Activated CD8-positive, alpha-beta memory T cell treated with anti-CD3 and anti-CD28 coated beads, Interleukin-2, amount 50 U/mL, for 48 hours (primary cell): ENCODE measurements at regions not wholly inside any gene's neighbourhood (a gene's known extent, or its start where the extent isn't known, plus 50 kb on each side); places are given as distances from the start of the nearest gene placed in this dataset.

Experiments used
- DNase-seq: peaks from one replicate; pipeline ENCODE4 v3.0.0-alpha.2; 2020

- no peak for DNase-seq
Observed at GRCh38 chr6:1144842-1145767, 166.8 kb upstream of the FOXQ1 start.

GRCh38 chr6:1143655-1144054 lies 168.2 kb upstream of the FOXQ1 start:
- DNase-seq: no peak

- no peak for DNase-seq
Observed at GRCh38 chr6:1139155-1139890, 172.6 kb upstream of the FOXQ1 start.

DNA sequence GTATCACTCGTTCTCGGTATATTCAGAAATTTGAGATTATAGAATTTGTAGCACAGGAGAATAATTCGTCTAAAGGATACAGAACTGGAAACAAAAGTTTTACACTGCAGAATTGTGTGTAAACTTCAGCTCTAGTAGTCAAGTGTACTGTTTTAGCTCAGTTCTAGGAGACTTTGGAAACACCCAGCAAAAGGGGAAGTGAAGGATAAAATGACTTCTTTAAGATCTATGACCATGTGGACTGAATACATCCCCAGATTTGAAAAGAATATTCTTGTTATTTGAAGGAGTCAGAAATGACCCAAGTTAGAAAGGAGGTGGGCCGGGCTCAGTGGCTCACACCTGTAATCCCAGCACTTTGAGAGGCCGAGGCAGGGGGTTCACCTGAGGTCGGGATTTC lies 174.0 kb upstream of the FOXQ1 start:
- no peak for DNase-seq

GRCh38 chr6:1136827-1137226 lies 175.1 kb upstream of the FOXQ1 start:
- DNase-seq: no peak

GRCh38 chr6:1136415-1136774 lies 175.5 kb upstream of the FOXQ1 start:
- DNase-seq: no peak

DNA sequence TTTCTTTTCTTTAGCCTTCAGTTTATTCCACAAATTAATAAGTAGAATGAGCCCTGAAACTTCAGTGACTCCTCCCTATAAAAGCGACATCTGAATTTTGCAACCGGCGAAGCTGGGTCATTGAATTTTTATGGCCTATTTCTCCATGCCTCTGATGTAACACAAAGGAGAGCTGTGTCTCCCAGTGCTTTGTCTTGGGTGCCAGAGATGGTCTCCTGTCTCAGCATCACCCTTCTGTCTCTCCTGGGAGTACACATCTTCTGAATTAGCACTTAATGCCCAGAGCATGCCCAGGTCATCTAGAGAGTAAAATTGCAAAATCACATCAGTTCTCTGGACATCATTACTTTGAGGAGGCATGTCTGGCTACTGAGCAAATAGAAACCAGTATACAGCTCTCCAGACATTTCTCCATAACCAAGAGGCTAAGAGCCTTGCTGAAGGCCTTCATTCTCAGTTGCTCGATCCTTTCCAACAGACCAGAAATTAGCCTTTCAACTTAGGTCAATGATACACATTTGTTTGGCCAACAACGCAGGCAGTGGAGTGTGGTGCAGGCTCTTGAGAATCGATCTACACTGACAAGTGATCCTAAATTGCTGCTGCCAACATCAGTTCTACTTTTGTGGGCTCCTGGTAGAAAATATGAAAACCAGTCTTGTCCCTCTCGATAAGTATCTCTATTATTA lies 176.0 kb upstream of the FOXQ1 start:
- no peak for DNase-seq

GRCh38 chr6:1131285-1132079 lies 180.4 kb upstream of the FOXQ1 start:
- no peak for DNase-seq

- no peak for DNase-seq
Observed at GRCh38 chr6:1130709-1131108, 181.2 kb upstream of the FOXQ1 start.

DNA sequence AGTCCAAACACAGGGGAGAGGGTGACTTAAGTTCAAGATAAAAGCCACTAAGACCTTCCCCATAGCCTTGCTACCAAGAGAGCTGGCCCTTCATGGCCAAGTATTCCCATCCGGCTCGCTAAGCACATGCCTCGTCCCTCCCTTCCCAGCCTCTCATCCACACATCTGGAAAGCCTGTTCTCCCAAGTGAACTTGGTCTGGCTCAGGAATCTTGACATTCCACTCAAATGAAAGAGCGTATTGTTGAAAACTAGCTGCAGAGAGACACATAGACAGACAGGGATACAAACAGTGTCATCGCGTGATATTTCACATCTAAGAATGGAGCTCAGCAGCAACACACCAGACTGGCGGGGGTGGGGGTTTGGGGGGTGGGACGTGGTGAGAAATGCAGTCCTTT lies 182.8 kb upstream of the FOXQ1 start:
- DNase-seq: no peak

DNA sequence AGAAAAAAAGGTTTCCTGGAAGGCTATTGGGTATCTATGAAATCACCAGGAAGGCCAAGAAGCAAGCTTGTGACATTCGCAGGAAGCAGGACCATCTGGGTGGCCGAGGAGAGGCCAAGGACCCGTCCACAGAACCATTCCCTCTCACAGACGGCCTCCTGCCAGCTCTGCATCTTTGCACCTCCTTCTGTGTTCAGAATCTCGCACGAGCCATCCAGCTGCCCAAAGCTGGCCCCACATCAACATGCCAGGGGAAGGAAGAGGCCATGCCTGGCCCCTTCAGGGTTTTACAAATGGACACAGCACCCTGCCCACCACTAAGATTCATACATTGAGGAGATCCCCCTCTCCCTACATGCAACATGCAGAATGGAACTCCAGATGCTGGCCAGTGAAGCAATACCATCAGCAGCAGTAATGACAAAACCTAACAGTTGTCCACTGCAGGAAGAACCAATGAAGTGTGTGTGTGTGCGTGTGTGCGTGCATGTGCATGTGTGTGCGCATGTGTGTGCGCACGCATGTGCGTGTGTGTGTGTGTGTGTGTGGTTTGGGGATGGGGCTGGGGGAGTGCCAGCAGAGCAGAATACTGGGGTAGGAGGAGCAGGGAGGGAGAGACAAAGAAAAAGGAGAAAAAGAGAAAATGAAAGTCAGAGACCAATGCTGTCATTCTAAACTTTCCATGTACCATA lies 184.2 kb upstream of the FOXQ1 start:
- no peak for DNase-seq

- DNase-seq: no peak
Observed at GRCh38 chr6:1127129-1127528, 184.8 kb upstream of the FOXQ1 start.

DNA sequence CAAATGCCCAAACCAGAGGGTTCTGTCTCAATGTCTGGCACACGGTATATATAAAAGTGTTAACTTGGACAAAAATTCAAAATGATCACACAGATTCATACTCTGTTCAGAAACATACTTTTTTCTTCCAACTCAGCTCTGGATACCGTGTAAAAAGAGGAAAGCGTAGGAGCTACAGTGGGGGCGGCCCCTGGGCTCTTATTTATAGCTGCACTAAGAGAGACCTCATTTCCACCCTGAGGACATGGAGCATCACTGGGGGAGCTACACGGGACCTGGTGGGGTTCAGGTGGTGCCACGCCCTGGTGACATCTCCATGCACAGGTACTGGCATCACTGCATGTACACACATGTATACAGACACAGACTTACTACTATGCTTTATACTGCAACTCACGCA lies 185.9 kb upstream of the FOXQ1 start:
- no peak for DNase-seq

DNA sequence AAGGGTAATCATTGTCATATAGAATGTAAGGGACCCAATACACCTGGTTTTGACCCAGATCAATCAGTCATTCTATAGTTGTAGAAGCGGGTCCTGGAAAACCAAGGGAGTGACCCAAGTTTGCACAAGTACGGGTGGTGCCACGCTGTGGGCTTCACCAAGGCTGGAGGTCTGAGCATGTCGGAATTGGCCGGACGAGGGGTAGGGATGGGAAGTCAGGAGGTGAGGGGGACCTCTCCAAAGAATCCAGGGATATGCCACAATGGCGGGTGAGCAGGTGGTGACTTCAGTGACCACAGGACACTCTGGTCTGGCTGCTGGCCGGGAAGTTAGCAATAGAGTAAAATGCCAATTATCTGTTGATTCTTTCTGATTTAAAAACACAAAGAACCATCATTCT lies 186.6 kb upstream of the FOXQ1 start:
- DNase-seq: no peak

- DNase-seq: no peak
Observed at GRCh38 chr6:1124885-1125284, 187.0 kb upstream of the FOXQ1 start.

DNA sequence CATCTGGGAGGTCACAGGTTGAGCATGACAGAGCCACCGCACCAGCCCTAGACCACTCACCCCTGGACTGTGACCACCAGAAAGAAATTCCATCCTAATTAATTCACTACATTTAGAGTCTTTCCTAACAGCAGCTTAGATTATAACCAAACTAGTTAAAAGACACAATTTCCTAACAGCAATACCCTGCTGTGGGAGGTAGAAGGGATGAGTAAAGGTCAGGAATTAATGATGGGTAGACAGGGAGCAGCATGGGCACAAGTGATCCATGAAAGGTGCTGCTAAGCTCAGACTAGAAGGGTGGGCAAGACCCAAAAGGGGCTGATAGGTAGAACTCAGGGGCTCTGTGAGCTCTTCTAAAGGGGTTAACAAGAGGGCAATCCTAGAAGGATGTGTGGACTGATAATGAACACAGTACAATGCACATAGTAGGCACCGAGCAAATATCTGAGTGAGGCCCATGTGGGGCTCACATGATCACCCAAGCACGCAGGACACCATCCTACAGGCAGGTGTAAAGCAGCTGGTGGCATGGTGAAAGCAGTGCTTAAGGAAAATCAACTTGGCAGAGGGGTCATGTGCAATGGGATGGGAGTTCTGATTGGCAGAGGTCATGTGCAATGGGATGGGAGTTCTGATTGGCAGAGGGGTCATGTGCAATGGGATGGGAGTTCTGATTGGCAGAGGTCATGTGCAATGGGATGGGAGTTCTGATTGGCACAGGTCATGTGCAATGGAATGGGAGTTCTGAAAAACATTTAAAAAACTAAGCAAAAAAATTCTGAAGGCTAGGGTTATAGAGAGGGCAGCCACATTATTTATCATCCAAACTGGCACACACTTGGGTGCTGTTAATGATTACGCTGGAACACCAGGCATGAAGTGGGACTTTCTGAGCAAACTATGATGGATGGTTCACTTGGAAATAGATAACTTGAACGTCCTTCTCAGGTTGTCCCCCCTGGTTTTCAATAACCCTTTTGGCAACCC lies 188.2 kb upstream of the FOXQ1 start:
- no peak for DNase-seq

GRCh38 chr6:1122083-1122482 lies 189.8 kb upstream of the FOXQ1 start:
- DNase-seq: no peak

DNA sequence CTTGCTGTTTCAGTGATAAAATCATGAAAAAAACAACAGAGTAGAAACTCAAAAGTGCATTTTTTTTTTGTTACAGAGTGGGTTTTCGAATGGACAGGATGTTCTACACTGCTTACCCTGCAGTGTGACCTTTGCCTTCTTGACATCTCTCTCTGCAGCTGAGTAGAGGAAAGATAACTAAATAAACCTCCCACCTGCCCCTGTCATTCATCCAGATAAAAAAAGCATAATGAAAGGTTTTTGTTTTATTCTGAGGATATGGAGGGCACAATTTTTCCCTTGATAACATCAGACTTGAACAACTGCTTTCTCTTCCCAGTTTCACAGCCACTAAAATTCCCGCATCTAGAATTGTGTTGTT lies 193.6 kb upstream of the FOXQ1 start:
- DNase-seq: no peak

GRCh38 chr6:1117530-1118286 lies 194.2 kb upstream of the FOXQ1 start:
- no peak for DNase-seq

DNA sequence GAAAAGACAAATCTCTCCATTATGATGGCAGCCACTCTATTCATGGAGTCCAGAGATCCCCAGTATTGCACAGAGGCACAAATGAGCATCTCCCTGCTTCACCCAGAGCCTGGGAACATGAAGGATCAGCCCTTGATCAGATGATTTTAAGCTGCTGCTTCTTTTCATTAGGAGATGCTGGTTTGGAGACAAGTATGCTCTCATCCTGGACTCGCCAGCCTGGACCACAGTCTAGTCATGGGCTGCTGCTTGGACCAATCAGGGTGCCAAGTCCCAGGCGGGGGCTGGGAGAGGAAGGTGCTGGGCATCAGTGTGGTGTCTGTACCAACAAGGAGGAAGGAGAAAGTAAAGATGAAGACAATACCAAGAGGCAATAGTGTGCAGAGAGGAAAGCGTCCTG lies 195.7 kb upstream of the FOXQ1 start:
- DNase-seq: no peak
